ENCODE measurements at regions not wholly inside any gene's neighbourhood (a gene's known extent, or its start where the extent isn't known, plus 50 kb on each side); places are given as distances from the start of the nearest gene placed in this dataset.

GRCh38 chr1:184866991-184867788, 107.1 kb downstream of the NIBAN1 start:
- TF ChIP-seq EGR1 (IDR thresholded peaks at IDR 0.05; ENCODE audit: borderline replicate concordance, low read depth, low read length): no peak
- TF ChIP-seq, protein P1, sequence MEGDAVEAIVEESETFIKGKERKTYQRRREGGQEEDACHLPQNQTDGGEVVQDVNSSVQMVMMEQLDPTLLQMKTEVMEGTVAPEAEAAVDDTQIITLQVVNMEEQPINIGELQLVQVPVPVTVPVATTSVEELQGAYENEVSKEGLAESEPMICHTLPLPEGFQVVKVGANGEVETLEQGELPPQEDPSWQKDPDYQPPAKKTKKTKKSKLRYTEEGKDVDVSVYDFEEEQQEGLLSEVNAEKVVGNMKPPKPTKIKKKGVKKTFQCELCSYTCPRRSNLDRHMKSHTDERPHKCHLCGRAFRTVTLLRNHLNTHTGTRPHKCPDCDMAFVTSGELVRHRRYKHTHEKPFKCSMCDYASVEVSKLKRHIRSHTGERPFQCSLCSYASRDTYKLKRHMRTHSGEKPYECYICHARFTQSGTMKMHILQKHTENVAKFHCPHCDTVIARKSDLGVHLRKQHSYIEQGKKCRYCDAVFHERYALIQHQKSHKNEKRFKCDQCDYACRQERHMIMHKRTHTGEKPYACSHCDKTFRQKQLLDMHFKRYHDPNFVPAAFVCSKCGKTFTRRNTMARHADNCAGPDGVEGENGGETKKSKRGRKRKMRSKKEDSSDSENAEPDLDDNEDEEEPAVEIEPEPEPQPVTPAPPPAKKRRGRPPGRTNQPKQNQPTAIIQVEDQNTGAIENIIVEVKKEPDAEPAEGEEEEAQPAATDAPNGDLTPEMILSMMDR (IDR thresholded peaks at IDR 0.05; ENCODE audit: control extremely low read depth in 1 of 3, insufficient read depth in 1 of 3, low read depth in 1 of 3, low read length in 3 of 3): no peak
- TF ChIP-seq KDM5A (IDR thresholded peaks at IDR 0.05; ENCODE audit: low read length): no peak
- TF ChIP-seq SP1 (IDR thresholded peaks at IDR 0.05; ENCODE audit: low read depth, low read length): no peak
- no peak for TF ChIP-seq JUN (IDR thresholded peaks at IDR 0.05; ENCODE audit: low read depth, low read length)
- TF ChIP-seq POLR2A (IDR thresholded peaks at IDR 0.05; ENCODE audit: control extremely low read depth in 1 of 2, low read depth in 2 of 2, low read length in 2 of 2): no peak
- TF ChIP-seq USF2 (IDR thresholded peaks at IDR 0.05; ENCODE audit: low read length): no peak
- TF ChIP-seq NRF1 (IDR thresholded peaks at IDR 0.05; ENCODE audit: low read depth, low read length): no peak
- TF ChIP-seq SIX5 (IDR thresholded peaks at IDR 0.05; ENCODE audit: low read depth, low read length): no peak
- TF ChIP-seq RFX5 (IDR thresholded peaks at IDR 0.05; ENCODE audit: borderline replicate concordance, low read depth, low read length): no peak
- no peak for TF ChIP-seq BACH1 (IDR thresholded peaks at IDR 0.05; ENCODE audit: low read length)
- no peak for TF ChIP-seq POLR2AphosphoS5 (IDR thresholded peaks at IDR 0.05; ENCODE audit: low read depth, low read length)
- no peak for TF ChIP-seq EZH2 (IDR thresholded peaks at IDR 0.05; ENCODE audit: low read depth, low read length, severe bottlenecking)
- TF ChIP-seq CEBPB (IDR thresholded peaks at IDR 0.05; ENCODE audit: low read depth, low read length): no peak
